GM12878 (cell line): ENCODE measurements at regions not wholly inside any gene's neighbourhood (a gene's known extent, or its start where the extent isn't known, plus 50 kb on each side); places are given as distances from the start of the nearest gene placed in this dataset.

ENCODE experiments used
- ATAC-seq: fragments of 200-7000 bp; cut with Tn5 transposase; 3 replicates; pipeline ENCODE4 v1.9.1; 2020; ENCODE audit warnings: mild to moderate bottlenecking, moderate library complexity
- BruUV-seq: library from RNA; stranded (reverse); fragments of 400-500 nt; replicated peaks from 2 replicates; lab custom pipeline; 2021; lab: Mats Ljungman, UMichigan
- CTCF ChIA-PET: fragments of 300-600 bp; sonication (Branson Sonifier 250); formaldehyde crosslinking; extraction: SDS; loops from one replicate; lab custom pipeline; 2021; ENCODE audit warnings: inconsistent platforms; lab: Yijun Ruan, JAX
- POLR2A ChIA-PET: fragments of 350-600 bp; formaldehyde crosslinking; extraction: SDS; loops from one replicate; lab custom pipeline; 2021; ENCODE audit warnings: inconsistent platforms; lab: Charles Lee
- RAD21 ChIA-PET: fragments of 300-600 bp; sonication (Branson Sonifier 250); formaldehyde crosslinking; loops from one replicate; lab custom pipeline; 2023; ENCODE audit warnings: antibody characterized with exemption; ENCODE audit not compliant: unreplicated experiment; lab: Charles Lee
- SMC1A ChIA-PET: fragments of 300-600 bp; sonication (Branson Sonifier 250); formaldehyde crosslinking; loops from one replicate; lab custom pipeline; 2023; ENCODE audit not compliant: unreplicated experiment, uncharacterized antibody; lab: Charles Lee
- DNase-seq: peaks from one replicate; pipeline ENCODE4 v3.0.0-alpha.2; 2011; ENCODE audit warnings: low read depth, low spot score
- FAIRE-seq: peaks from 3 replicates; lab custom pipeline; 2011; peaks lifted over from hg19 to GRCh38; lab: Jason Lieb, UNC
- H2AFZ ChIP-seq: 2 replicates; pipeline ENCODE4 v1.6.0; 2011; ENCODE audit warnings: low read depth, low read length, control low read depth; ENCODE audit not compliant: control insufficient read depth
- H3K27ac ChIP-seq: 2 replicates; pipeline ENCODE4 v1.5.1; 2011; ENCODE audit warnings: control low read depth; ENCODE audit not compliant: control insufficient read depth, insufficient read depth
- H3K27me3 ChIP-seq, 2 experiments: replicated peaks in 1 of 2; 2 replicates each; pipeline versions ENCODE4 v1.6.0 to v1.6.1; 2011; ENCODE audit warnings: low read length in 1 of 2; ENCODE audit not compliant: control insufficient read depth in 2 of 2, insufficient read depth in 2 of 2
- H3K36me3 ChIP-seq, 2 experiments: 2 replicates each; pipeline ENCODE4 v1.5.1; 2011; ENCODE audit warnings: low read length in 1 of 2; ENCODE audit not compliant: control insufficient read depth in 2 of 2, insufficient read depth in 2 of 2
- H3K4me1 ChIP-seq: 2 replicates; pipeline ENCODE4 v1.6.1; 2011; ENCODE audit warnings: mild to moderate bottlenecking, low read length, moderate library complexity, mixed read lengths; ENCODE audit not compliant: control insufficient read depth, insufficient read depth
- H3K4me2 ChIP-seq: 2 replicates; pipeline ENCODE4 v1.6.0; 2011; ENCODE audit warnings: control low read depth; ENCODE audit not compliant: control insufficient read depth, insufficient read depth
- H3K4me3 ChIP-seq: fragments of 200-600 bp; sonication (generic); 2 replicates; pipeline ENCODE4 v1.5.1; 2016
- H3K79me2 ChIP-seq: 2 replicates; pipeline ENCODE4 v1.6.0; 2011; ENCODE audit warnings: low read length; ENCODE audit not compliant: control insufficient read depth, insufficient read depth
- H3K9ac ChIP-seq: 2 replicates; pipeline ENCODE4 v1.8.0; 2011; ENCODE audit warnings: low read length, control low read depth, mixed read lengths; ENCODE audit not compliant: control insufficient read depth, insufficient read depth
- H3K9me3 ChIP-seq: replicated peaks from 3 replicates; pipeline ENCODE4 v1.5.1; 2011; ENCODE audit warnings: mild to moderate bottlenecking, low read length; ENCODE audit not compliant: control insufficient read depth, insufficient read depth
- H4K20me1 ChIP-seq: 2 replicates; pipeline ENCODE4 v1.6.0; 2011; ENCODE audit not compliant: control insufficient read depth, insufficient read depth
- BCL11A ChIP-seq: IDR thresholded peaks from 2 replicates; pipeline ENCODE4 v1.6.1; 2011; ENCODE audit warnings: low read depth, low read length
- BRCA1 ChIP-seq: IDR thresholded peaks from 2 replicates; pipeline ENCODE4 v1.6.1; 2011; ENCODE audit warnings: low read depth, low read length, improper control_type of control experiment
- ELK1 ChIP-seq: IDR thresholded peaks from 2 replicates; pipeline ENCODE4 v1.6.1; 2012; ENCODE audit warnings: low read depth, low read length, improper control_type of control experiment
- ETV6 ChIP-seq, 2 experiments: fragments of 450-650 bp in 1 of 2; IDR thresholded peaks in 1 of 2; conservative IDR thresholded peaks in 1 of 2; 2 replicates each; pipeline ENCODE4 v1.6.1; 2014; ENCODE audit warnings: antibody characterized with exemption in 1 of 2, borderline replicate concordance in 1 of 2, low read depth in 1 of 2, mild to moderate bottlenecking in 1 of 2, moderate library complexity in 1 of 2
- GABPA ChIP-seq: IDR thresholded peaks from 2 replicates; pipeline ENCODE4 v1.6.1; 2014; ENCODE audit warnings: antibody characterized with exemption, low read depth, mild to moderate bottlenecking, inconsistent platforms
- IRF3 ChIP-seq: fragments of 450-650 bp; IDR thresholded peaks from 2 replicates; pipeline ENCODE4 v1.6.1; 2014; ENCODE audit warnings: mild to moderate bottlenecking
- NR2F1 ChIP-seq: fragments of 450-650 bp; conservative IDR thresholded peaks from 2 replicates; pipeline ENCODE4 v1.6.1; 2017; ENCODE audit warnings: mild to moderate bottlenecking
- SPI1 ChIP-seq: IDR thresholded peaks from 2 replicates; pipeline ENCODE4 v1.6.1; 2011; ENCODE audit warnings: low read depth, mild to moderate bottlenecking, low read length, moderate library complexity, borderline replicate concordance; ENCODE audit not compliant: insufficient read depth
- ZNF384 ChIP-seq: IDR thresholded peaks from 2 replicates; pipeline ENCODE4 v1.6.1; 2012; ENCODE audit warnings: low read depth, mild to moderate bottlenecking, low read length, improper control_type of control experiment, borderline replicate concordance
- WGBS: methylation state at CpG from one replicate; pipeline ENCODE4 v1.1.6; 2016; ENCODE audit warnings: low lambda C conversion rate; ENCODE audit not compliant: insufficient replicate concordance, insufficient coverage; ENCODE audit errors: missing lambda C conversion rate; 5-methylcytosine and 5-hydroxymethylcytosine counted together
- in situ Hi-C: fragments of 300-500 bp; cut with MboI; formaldehyde crosslinking; loops from 9 replicates; pipeline ENCODE4 v1.14.3; 2018; ENCODE audit warnings: mixed read lengths
- intact Hi-C: fragments of 100-400 bp; cut with micrococcal nuclease; formaldehyde crosslinking; loops from one replicate; pipeline ENCODE4 v1.14.2; 2022; ENCODE audit not compliant: unreplicated experiment

DNA sequence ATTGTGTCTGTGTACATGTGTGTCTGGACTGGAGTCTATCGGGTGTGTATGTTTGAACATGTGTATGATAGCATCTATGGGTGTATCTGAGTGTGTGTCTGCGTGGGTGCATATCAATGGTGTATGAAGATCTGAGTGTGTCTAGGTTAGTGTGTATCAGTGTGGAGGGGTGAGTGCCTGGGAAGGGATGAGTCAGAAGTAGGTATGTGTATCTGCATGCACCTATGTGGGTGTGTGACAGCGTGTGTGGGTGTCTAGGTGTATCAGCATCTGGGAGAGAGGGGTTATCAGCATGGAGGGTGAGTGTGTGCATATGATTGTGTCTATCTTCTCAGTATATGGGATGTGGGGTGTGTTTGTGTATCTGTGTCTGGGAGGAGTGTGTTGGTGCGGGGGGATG, 58.2 kb upstream of the LHX1 start (continued):
- no peak for TF ChIP-seq ELK1

- H4K20me1 ChIP-seq: no peaks in the 10 kb centered on the region
- RAD21 ChIA-PET: no interaction called here
- H2AFZ ChIP-seq: no peak overlapping the region
- in situ Hi-C loops (no loop called here), intact Hi-C loops (no loop called here)
- POLR2A ChIA-PET: no interaction called here
- H3K27ac ChIP-seq: no peak overlapping the region
- CTCF ChIA-PET: no interaction called here
- ATAC-seq (no peak), DNase-seq (no peak), FAIRE-seq (no peak)
- peaks cover 0 to 2% of the 10 kb centered on the region in 2 experiments; a peak in 1 of 4 replicates for H3K27me3 ChIP-seq
- H3K4me3 ChIP-seq: no peak overlapping the region
- no peaks in the 10 kb centered on the region for H3K9me3 ChIP-seq
- SMC1A ChIA-PET: no interaction called here
- TF ChIP-seq IRF3: no peak
- no peak for TF ChIP-seq BCL11A
- TF ChIP-seq GABPA: no peak
- TF ChIP-seq NR2F1: no peak
- TF ChIP-seq BRCA1: no peak
- TF ChIP-seq ETV6 (conservative IDR thresholded peaks at IDR 0.05 in 1 of 2, IDR thresholded peaks at IDR 0.05 in 1 of 2; ENCODE audit: borderline replicate concordance in 1 of 2, low read depth in 1 of 2): no peak
- no peak for TF ChIP-seq ZNF384
- TF ChIP-seq SPI1: no peak
- H3K36me3 ChIP-seq: no peaks in the 10 kb centered on the region
- H3K4me2 ChIP-seq: no peak overlapping the region
- H3K9ac ChIP-seq: no peak overlapping the region
- no peaks in the 10 kb centered on the region for H3K79me2 ChIP-seq
- no TSS peak for BruUV-seq
- 70% methylated on average over 13 of the region's 14 CpGs for WGBS
- no peaks in the 10 kb centered on the region for H3K4me1 ChIP-seq
Measured at GRCh38 chr17:36879624-36880131, 57.6 kb upstream of the LHX1 start.
